Parathyroid adenoma (tissue), 2 donors: ENCODE measurements at regions not wholly inside any gene's neighbourhood (a gene's known extent, or its start where the extent isn't known, plus 50 kb on each side); places are given as distances from the start of the nearest gene placed in this dataset.

ENCODE experiments used
- H2AFZ ChIP-seq: fragments of 300-600 bp; sonication (generic); one replicate; pipeline ENCODE4 v1.7.0; 2017; ENCODE audit warnings: antibody characterized with exemption, mild to moderate bottlenecking
- H3K27ac ChIP-seq: fragments of 300-600 bp; sonication (generic); one replicate; pipeline ENCODE4 v1.7.0; 2017
- H3K27me3 ChIP-seq: fragments of 300-600 bp; sonication (generic); one replicate; pipeline ENCODE4 v1.7.0; 2017; ENCODE audit warnings: low read length; ENCODE audit not compliant: control insufficient read depth, insufficient read depth
- H3K36me3 ChIP-seq: fragments of 300-600 bp; sonication (generic); one replicate; pipeline ENCODE4 v1.7.0; 2017; ENCODE audit warnings: low read length; ENCODE audit not compliant: control insufficient read depth, insufficient read depth
- H3K4me1 ChIP-seq: fragments of 300-600 bp; sonication (generic); one replicate; pipeline ENCODE4 v1.7.0; 2017; ENCODE audit warnings: control low read depth
- H3K4me2 ChIP-seq: fragments of 300-600 bp; sonication (generic); one replicate; pipeline ENCODE4 v1.7.0; 2017; ENCODE audit warnings: low read length
- H3K4me3 ChIP-seq: fragments of 300-600 bp; sonication (generic); one replicate; pipeline ENCODE4 v1.7.0; 2017; ENCODE audit warnings: low read depth, low read length
- H3K79me2 ChIP-seq: fragments of 300-600 bp; sonication (generic); one replicate; pipeline ENCODE4 v1.7.0; 2017; ENCODE audit warnings: control low read depth
- H3K9ac ChIP-seq: fragments of 300-600 bp; sonication (generic); one replicate; pipeline ENCODE4 v1.7.0; 2017; ENCODE audit warnings: mild to moderate bottlenecking
- H3K9me3 ChIP-seq: fragments of 300-600 bp; sonication (generic); one replicate; pipeline ENCODE4 v1.7.0; 2017; ENCODE audit warnings: low read length; ENCODE audit not compliant: control insufficient read depth
- CTCF ChIP-seq: fragments of 300-600 bp; sonication (generic); IDR thresholded peaks from one replicate; pipeline ENCODE4 v1.7.0; 2017; ENCODE audit warnings: antibody characterized with exemption, mild to moderate bottlenecking
- donor health status: primary hyperparathyroidism.

DNA sequence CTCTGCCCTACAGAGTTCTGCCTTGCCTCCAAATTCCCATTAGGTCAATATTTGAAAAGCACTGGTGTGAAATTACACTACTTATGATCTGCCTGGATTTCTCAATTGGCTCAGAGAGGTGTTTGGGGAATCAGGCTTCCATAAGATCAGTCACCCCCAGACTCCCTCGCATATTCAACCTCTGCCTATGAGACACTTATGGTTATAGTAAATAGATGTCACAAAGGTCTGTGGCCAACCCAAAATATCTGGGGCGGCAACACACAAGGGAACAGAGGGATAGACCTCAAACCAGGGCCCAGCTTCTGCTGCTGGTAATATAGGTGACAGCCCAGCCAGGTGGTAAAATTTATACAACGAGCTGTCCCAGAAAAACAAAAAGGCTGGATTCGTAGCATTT is 376.7 kb upstream of the ZMIZ1 start:
- no peak overlapping the region for H2AFZ ChIP-seq
- no peak overlapping the region for H3K4me2 ChIP-seq
- H3K36me3 ChIP-seq = no peaks in the 10 kb centered on the region
- no peak overlapping the region for H3K9ac ChIP-seq
- peaks cover 31% of the 10 kb centered on the region for H3K4me1 ChIP-seq
- TF ChIP-seq CTCF = no peak
- H3K79me2 ChIP-seq = no peaks in the 10 kb centered on the region
- H3K27me3 ChIP-seq = no peaks in the 10 kb centered on the region
- H3K4me3 ChIP-seq = no peak overlapping the region
- no peaks in the 10 kb centered on the region for H3K9me3 ChIP-seq
- H3K27ac ChIP-seq = no peak overlapping the region

DNA sequence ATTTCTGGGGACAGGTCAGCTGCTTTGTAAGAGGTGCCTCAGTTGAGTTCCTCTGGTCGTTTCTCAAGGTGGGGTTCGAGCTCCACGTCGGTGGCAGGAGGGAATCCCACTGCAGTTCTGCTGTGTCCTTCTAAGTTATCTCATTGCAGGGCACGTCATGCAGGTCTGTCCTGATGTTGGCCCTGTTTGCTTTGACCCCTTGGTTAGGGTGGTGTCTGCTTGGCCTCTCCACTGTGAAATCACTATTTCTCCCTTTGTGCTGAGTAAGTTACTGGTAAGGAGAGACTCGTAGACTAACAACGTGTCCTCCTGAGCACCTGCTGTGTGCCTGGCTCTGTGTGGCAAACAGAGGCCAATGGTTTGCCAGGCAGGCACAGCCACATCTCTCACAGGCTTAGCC is 372.9 kb upstream of the ZMIZ1 start:
- H3K36me3 ChIP-seq = no peaks in the 10 kb centered on the region
- peaks cover 7% of the 10 kb centered on the region for H3K4me1 ChIP-seq
- no peak overlapping the region for H3K4me3 ChIP-seq
- TF ChIP-seq CTCF = no peak
- no peak overlapping the region for H2AFZ ChIP-seq
- no peaks in the 10 kb centered on the region for H3K27me3 ChIP-seq
- H3K79me2 ChIP-seq = no peaks in the 10 kb centered on the region
- H3K4me2 ChIP-seq = no peak overlapping the region
- H3K27ac ChIP-seq = no peak overlapping the region
- H3K9me3 ChIP-seq = no peaks in the 10 kb centered on the region
- H3K9ac ChIP-seq = no peak overlapping the region

GRCh38 chr10:78696791-78697395 is 371.9 kb upstream of the ZMIZ1 start:
- H3K9me3 ChIP-seq = no peaks in the 10 kb centered on the region
- H3K9ac ChIP-seq = no peak overlapping the region
- no peak overlapping the region for H2AFZ ChIP-seq
- H3K4me2 ChIP-seq = no peak overlapping the region
- peaks cover 10% of the 10 kb centered on the region for H3K4me1 ChIP-seq
- no peaks in the 10 kb centered on the region for H3K79me2 ChIP-seq
- H3K27ac ChIP-seq = no peak overlapping the region
- TF ChIP-seq CTCF = no peak
- H3K27me3 ChIP-seq = no peaks in the 10 kb centered on the region
- no peaks in the 10 kb centered on the region for H3K36me3 ChIP-seq
- H3K4me3 ChIP-seq = no peak overlapping the region

GRCh38 chr10:78699971-78700370 is 368.8 kb upstream of the ZMIZ1 start:
- Histone ChIP-seq H2AFZ (no peak overlapping the region), H3K27me3 (no peaks in the 10 kb centered on the region), H3K9me3 (no peaks in the 10 kb centered on the region), H3K4me1 (peaks cover 10% of the 10 kb centered on the region), H3K36me3 (no peaks in the 10 kb centered on the region), H3K4me2 (no peak overlapping the region), H3K79me2 (no peaks in the 10 kb centered on the region), H3K4me3 (no peak overlapping the region), H3K9ac (no peak overlapping the region), H3K27ac (no peak overlapping the region)
- no peak for TF ChIP-seq CTCF

GRCh38 chr10:78700413-78700812 is 368.4 kb upstream of the ZMIZ1 start:
- H3K9ac ChIP-seq = no peak overlapping the region
- H3K36me3 ChIP-seq = no peaks in the 10 kb centered on the region
- H3K4me2 ChIP-seq = no peak overlapping the region
- TF ChIP-seq CTCF = no peak
- no peaks in the 10 kb centered on the region for H3K79me2 ChIP-seq
- H3K27ac ChIP-seq = no peak overlapping the region
- H3K4me1 ChIP-seq = peaks cover 10% of the 10 kb centered on the region
- no peaks in the 10 kb centered on the region for H3K9me3 ChIP-seq
- no peak overlapping the region for H3K4me3 ChIP-seq
- no peak overlapping the region for H2AFZ ChIP-seq
- no peaks in the 10 kb centered on the region for H3K27me3 ChIP-seq
